Astrocyte (in vitro differentiated cells and primary cell): ENCODE measurements at regions not wholly inside any gene's neighbourhood (a gene's known extent, or its start where the extent isn't known, plus 50 kb on each side); places are given as distances from the start of the nearest gene placed in this dataset.

Experiments
- CTCF ChIP-seq: IDR thresholded peaks from 2 replicates; pipeline ENCODE4 v1.5.1; 2011; ENCODE audit warnings: low read depth, mild to moderate bottlenecking, inconsistent platforms, low read length, moderate library complexity; ENCODE audit not compliant: insufficient read depth
- EZH2 ChIP-seq: IDR thresholded peaks from 2 replicates; pipeline ENCODE4 v1.6.1; 2012; ENCODE audit warnings: mild to moderate bottlenecking, low read length, inconsistent platforms; ENCODE audit not compliant: insufficient read depth

DNA sequence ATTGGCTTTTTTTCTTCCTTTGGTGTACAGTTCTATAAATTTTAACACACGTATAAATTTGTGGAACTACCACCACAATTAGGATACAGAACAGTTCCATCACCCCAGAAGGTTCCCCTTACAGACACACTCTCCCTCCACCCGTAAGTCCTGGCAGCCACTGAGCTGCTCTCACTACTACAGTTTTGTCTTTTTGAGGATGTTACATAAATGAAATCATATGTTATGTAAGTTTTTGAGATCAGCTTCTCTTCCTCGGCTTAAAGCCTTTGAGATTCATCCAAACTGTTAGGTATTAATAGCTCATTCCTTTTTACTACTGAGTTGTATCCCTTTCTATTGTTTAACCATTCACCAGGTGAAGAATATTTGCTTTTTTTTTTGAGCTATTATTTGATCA, 74.3 kb upstream of the SLC24A4 start:
- TF ChIP-seq EZH2 (no peak), CTCF (no peak)
